Mesenchymal stem cell (in vitro differentiated cells and primary cell): ENCODE measurements at regions not wholly inside any gene's neighbourhood (a gene's known extent, or its start where the extent isn't known, plus 50 kb on each side); places are given as distances from the start of the nearest gene placed in this dataset.

ENCODE experiments used
- DNase-seq: peaks from one replicate; pipeline ENCODE4 v3.0.0-alpha.2; 2013
- H2AFZ ChIP-seq: one replicate; pipeline ENCODE4 v1.6.1; 2013; ENCODE audit warnings: low read depth, mild to moderate bottlenecking, control low read depth, inconsistent platforms, low read length, moderate library complexity
- H2AK5ac ChIP-seq: 2 replicates; pipeline ENCODE4 v1.6.1; 2013; ENCODE audit warnings: low read length, moderate library complexity, mild to moderate bottlenecking, inconsistent platforms; ENCODE audit not compliant: severe bottlenecking
- H2BK120ac ChIP-seq: one replicate; pipeline ENCODE4 v1.6.1; 2013; ENCODE audit warnings: low read depth, mild to moderate bottlenecking, inconsistent platforms, low read length, moderate library complexity
- H2BK12ac ChIP-seq, 2 experiments: one replicate each; pipeline ENCODE4 v1.6.1; 2013; ENCODE audit warnings: inconsistent platforms in 2 of 2, low read length in 2 of 2, mild to moderate bottlenecking in 2 of 2, moderate library complexity in 2 of 2, control low read depth in 1 of 2
- H2BK15ac ChIP-seq: one replicate; pipeline ENCODE4 v1.6.1; 2013; ENCODE audit warnings: mild to moderate bottlenecking, low read depth, inconsistent platforms; ENCODE audit not compliant: poor library complexity, severe bottlenecking
- H2BK5ac ChIP-seq: 2 replicates; pipeline ENCODE4 v1.6.1; 2013; ENCODE audit warnings: low read depth, mild to moderate bottlenecking, low read length, control low read depth, inconsistent platforms; ENCODE audit not compliant: poor library complexity, severe bottlenecking
- H3K14ac ChIP-seq, 2 experiments: one replicate each; pipeline ENCODE4 v1.6.1; 2013; ENCODE audit warnings: inconsistent platforms in 2 of 2, low read length in 2 of 2, control low read depth in 1 of 2, mild to moderate bottlenecking in 1 of 2, moderate library complexity in 1 of 2
- H3K18ac ChIP-seq, 2 experiments: one replicate each; pipeline ENCODE4 v1.6.1; 2013; ENCODE audit warnings: inconsistent platforms in 2 of 2, low read length in 2 of 2, control low read depth in 1 of 2, low read depth in 1 of 2, mild to moderate bottlenecking in 1 of 2
- H3K23ac ChIP-seq, 2 experiments: one replicate each; pipeline ENCODE4 v1.6.1; 2013; ENCODE audit warnings: inconsistent platforms in 2 of 2, low read length in 2 of 2, mild to moderate bottlenecking in 2 of 2, moderate library complexity in 2 of 2, control low read depth in 1 of 2
- H3K27ac ChIP-seq: 2 replicates; pipeline ENCODE4 v1.5.1; 2013; ENCODE audit warnings: mild to moderate bottlenecking, moderate library complexity, low read length, control low read depth, inconsistent platforms; ENCODE audit not compliant: poor library complexity, severe bottlenecking
- H3K27me3 ChIP-seq, 2 experiments: 2 replicates each; pipeline versions ENCODE4 v1.6.1 to v1.7.0; 2013; ENCODE audit warnings: low read length in 2 of 2, mild to moderate bottlenecking in 2 of 2, moderate library complexity in 2 of 2, control low read depth in 1 of 2, inconsistent platforms in 1 of 2; ENCODE audit not compliant: control insufficient read depth in 1 of 2, insufficient read depth in 1 of 2
- H3K36me3 ChIP-seq, 2 experiments: 2 replicates each; pipeline versions ENCODE4 v1.6.1 to v1.7.0; 2013; ENCODE audit warnings: low read length in 2 of 2, control low read depth in 1 of 2, inconsistent platforms in 1 of 2, low read depth in 1 of 2, mild to moderate bottlenecking in 1 of 2; ENCODE audit not compliant: insufficient read depth in 2 of 2, control insufficient read depth in 1 of 2
- H3K4ac ChIP-seq, 2 experiments: one replicate each; pipeline ENCODE4 v1.6.1; 2013; ENCODE audit warnings: inconsistent platforms in 2 of 2, low read length in 2 of 2, mild to moderate bottlenecking in 2 of 2, moderate library complexity in 2 of 2, control low read depth in 1 of 2, low read depth in 1 of 2
- H3K4me1 ChIP-seq: 2 replicates; pipeline ENCODE4 v1.6.1; 2013; ENCODE audit warnings: low read depth, low read length, control low read depth; ENCODE audit not compliant: control insufficient read depth, insufficient read depth
- H3K4me2 ChIP-seq: 2 replicates; pipeline ENCODE4 v1.6.1; 2013; ENCODE audit warnings: low read length, mild to moderate bottlenecking, inconsistent platforms; ENCODE audit not compliant: poor library complexity, severe bottlenecking
- H3K4me3 ChIP-seq, 2 experiments: 2 replicates each; pipeline versions ENCODE4 v1.5.1 to v1.7.0; 2013; ENCODE audit warnings: low read length in 2 of 2, mild to moderate bottlenecking in 2 of 2, control low read depth in 1 of 2, low read depth in 1 of 2; ENCODE audit not compliant: insufficient read depth in 1 of 2
- H3K79me1 ChIP-seq: replicated peaks from 2 replicates; pipeline ENCODE4 v1.6.1; 2013; ENCODE audit warnings: mild to moderate bottlenecking, control low read depth, low read length, inconsistent platforms; ENCODE audit not compliant: poor library complexity, severe bottlenecking
- H3K9ac ChIP-seq: 2 replicates; pipeline ENCODE4 v1.7.0; 2013; ENCODE audit warnings: mild to moderate bottlenecking, low read length, moderate library complexity
- H3K9me3 ChIP-seq: 2 replicates; pipeline ENCODE4 v1.7.0; 2013; ENCODE audit warnings: mild to moderate bottlenecking, low read length; ENCODE audit not compliant: control insufficient read depth
- H4K8ac ChIP-seq: one replicate; pipeline ENCODE4 v1.6.1; 2013; ENCODE audit warnings: inconsistent platforms, mild to moderate bottlenecking, low read length, moderate library complexity
- H4K91ac ChIP-seq: one replicate; pipeline ENCODE4 v1.6.1; 2013; ENCODE audit warnings: mild to moderate bottlenecking, low read length, inconsistent platforms
- WGBS: methylation state at CpG from one replicate; pipeline ENCODE4 v1.1.7; 2013; ENCODE audit warnings: mixed read lengths; 5-methylcytosine and 5-hydroxymethylcytosine counted together

- H3K4me1 ChIP-seq, result no peaks in the 10 kb centered on the region
- H3K9me3 ChIP-seq, result peaks cover 37% of the 10 kb centered on the region
- no peak overlapping the region for H4K91ac ChIP-seq
- H3K9ac ChIP-seq, result no peak overlapping the region
- H3K27me3 ChIP-seq, result no peaks in the 10 kb centered on the region
- no peak overlapping the region for H3K27ac ChIP-seq
- H2BK15ac ChIP-seq, result no peak overlapping the region
- 73% methylated on average over 11 of the region's 11 CpGs for WGBS
- H3K18ac ChIP-seq, result no peak overlapping the region
- DNase-seq, result no peak
- no peak overlapping the region for H2BK12ac ChIP-seq
- H2BK5ac ChIP-seq, result no peak overlapping the region
- H3K79me1 ChIP-seq, result no peaks in the 10 kb centered on the region
- H3K36me3 ChIP-seq, result no peaks in the 10 kb centered on the region
- H2BK120ac ChIP-seq, result no peak overlapping the region
- H3K4me2 ChIP-seq, result no peak overlapping the region
- no peak overlapping the region for H2AK5ac ChIP-seq
- H3K4me3 ChIP-seq, result no peak overlapping the region
- H3K14ac ChIP-seq, result no peak overlapping the region
- no peak overlapping the region for H4K8ac ChIP-seq
- H3K23ac ChIP-seq, result no peak overlapping the region
- no peak overlapping the region for H3K4ac ChIP-seq
- H2AFZ ChIP-seq, result no peak overlapping the region
These were observed 693.6 kb downstream of the TBC1D22A start for GRCh38 chr22:47456031-47456430.

- Histone ChIP-seq H3K9ac (no peak overlapping the region), H3K4me2 (no peak overlapping the region), H3K36me3 (no peaks in the 10 kb centered on the region), H3K9me3 (peaks cover 37% of the 10 kb centered on the region), H3K4ac (no peak overlapping the region), H3K27me3 (no peaks in the 10 kb centered on the region), H3K27ac (no peak overlapping the region), H3K4me1 (no peaks in the 10 kb centered on the region), H2BK5ac (no peak overlapping the region), H2AK5ac (no peak overlapping the region), H3K79me1 (no peaks in the 10 kb centered on the region), H2BK15ac (no peak overlapping the region), H4K8ac (no peak overlapping the region), H4K91ac (no peak overlapping the region), H2BK12ac (no peak overlapping the region), H3K23ac (no peak overlapping the region), H3K14ac (no peak overlapping the region), H2AFZ (no peak overlapping the region), H2BK120ac (no peak overlapping the region), H3K4me3 (no peak overlapping the region), H3K18ac (no peak overlapping the region)
- DNase-seq, result no peak
- WGBS, result 87% methylated on average over 4 of the region's 6 CpGs
These were observed 690.6 kb downstream of the TBC1D22A start for GRCh38 chr22:47453049-47453448.

- Histone ChIP-seq H3K4ac (no peak overlapping the region), H3K9ac (no peak overlapping the region), H3K4me2 (no peak overlapping the region), H3K4me3 (no peak overlapping the region), H3K18ac (no peak overlapping the region), H2AK5ac (no peak overlapping the region), H3K4me1 (no peaks in the 10 kb centered on the region), H3K14ac (no peak overlapping the region), H3K36me3 (no peaks in the 10 kb centered on the region), H2BK12ac (no peak overlapping the region), H3K23ac (no peak overlapping the region), H2BK120ac (no peak overlapping the region), H3K27ac (no peak overlapping the region), H2BK15ac (no peak overlapping the region), H4K91ac (no peak overlapping the region), H2BK5ac (no peak overlapping the region), H2AFZ (no peak overlapping the region), H3K27me3 (no peaks in the 10 kb centered on the region), H3K9me3 (peaks cover 37% of the 10 kb centered on the region), H4K8ac (no peak overlapping the region), H3K79me1 (no peaks in the 10 kb centered on the region)
- WGBS, result 87% methylated on average over 1 of the region's 2 CpGs
- no peak for DNase-seq
These were observed 689.7 kb downstream of the TBC1D22A start for GRCh38 chr22:47452184-47452583.

GRCh38 chr22:47450876-47451475 lies 688.5 kb downstream of the TBC1D22A start:
- no peak overlapping the region for H3K27ac ChIP-seq
- no peak overlapping the region for H3K9ac ChIP-seq
- DNase-seq, result no peak
- no peak overlapping the region for H2BK120ac ChIP-seq
- no peak overlapping the region for H4K91ac ChIP-seq
- no peak overlapping the region for H3K4me3 ChIP-seq
- no peak overlapping the region for H2BK12ac ChIP-seq
- no peak overlapping the region for H3K4ac ChIP-seq
- peaks cover 32% of the 10 kb centered on the region for H3K9me3 ChIP-seq
- H2AK5ac ChIP-seq, result no peak overlapping the region
- no peak overlapping the region for H2AFZ ChIP-seq
- H3K23ac ChIP-seq, result no peak overlapping the region
- no peaks in the 10 kb centered on the region for H3K36me3 ChIP-seq
- no peak overlapping the region for H2BK15ac ChIP-seq
- H3K4me1 ChIP-seq, result no peaks in the 10 kb centered on the region
- no peaks in the 10 kb centered on the region for H3K79me1 ChIP-seq
- no peaks in the 10 kb centered on the region for H3K27me3 ChIP-seq
- 61% methylated on average over 9 of the region's 9 CpGs for WGBS
- no peak overlapping the region for H4K8ac ChIP-seq
- no peak overlapping the region for H3K14ac ChIP-seq
- no peak overlapping the region for H3K18ac ChIP-seq
- H2BK5ac ChIP-seq, result no peak overlapping the region
- no peak overlapping the region for H3K4me2 ChIP-seq
